GM23248 (cell line): ENCODE measurements at regions not wholly inside any gene's neighbourhood (a gene's known extent, or its start where the extent isn't known, plus 50 kb on each side); places are given as distances from the start of the nearest gene placed in this dataset.
"Not testable (repeated sequence)": the region's sequence is repeated elsewhere in the genome, so short reads cannot be mapped to it uniquely, and the experiment has no call there.

Source experiments
- DNase-seq: peaks from one replicate; pipeline ENCODE4 v3.0.0-alpha.2; 2015
- H2AFZ ChIP-seq: fragments of 200-600 bp; sonication (generic); 2 replicates; pipeline ENCODE4 v1.6.1; 2016; ENCODE audit warnings: antibody characterized with exemption
- H3F3A ChIP-seq: fragments of 200-600 bp; sonication (generic); 2 replicates; pipeline ENCODE4 v1.6.1; 2016; ENCODE audit warnings: mild to moderate bottlenecking, antibody characterized with exemption, mixed run types; ENCODE audit not compliant: insufficient read depth
- H3K27ac ChIP-seq: fragments of 200-600 bp; sonication (generic); 2 replicates; pipeline ENCODE4 v1.5.1; 2016; ENCODE audit warnings: mild to moderate bottlenecking
- H3K27me3 ChIP-seq: fragments of 200-600 bp; sonication (generic); replicated peaks from 2 replicates; pipeline ENCODE4 v1.6.1; 2016; ENCODE audit warnings: mild to moderate bottlenecking; ENCODE audit not compliant: insufficient read depth
- H3K36me3 ChIP-seq: fragments of 200-600 bp; sonication (generic); 2 replicates; pipeline ENCODE4 v1.6.1; 2016; ENCODE audit warnings: low read depth, mild to moderate bottlenecking
- H3K4me1 ChIP-seq: fragments of 200-600 bp; sonication (generic); 2 replicates; pipeline ENCODE4 v1.6.1; 2016; ENCODE audit warnings: mild to moderate bottlenecking; ENCODE audit not compliant: insufficient read depth
- H3K4me2 ChIP-seq: fragments of 200-600 bp; sonication (generic); one replicate; pipeline ENCODE4 v1.6.1; 2016; ENCODE audit warnings: mild to moderate bottlenecking; ENCODE audit not compliant: unreplicated experiment
- H3K4me3 ChIP-seq: fragments of 200-600 bp; sonication (generic); 2 replicates; pipeline ENCODE4 v1.5.1; 2016; ENCODE audit warnings: mild to moderate bottlenecking
- H3K79me2 ChIP-seq: fragments of 200-600 bp; sonication (generic); 2 replicates; pipeline ENCODE4 v1.6.1; 2016; ENCODE audit warnings: mild to moderate bottlenecking; ENCODE audit not compliant: insufficient read depth
- H3K9ac ChIP-seq: fragments of 200-600 bp; sonication (generic); 2 replicates; pipeline ENCODE4 v1.6.1; 2016; ENCODE audit warnings: mild to moderate bottlenecking
- H3K9me2 ChIP-seq: fragments of 200-600 bp; sonication (generic); 2 replicates; pipeline ENCODE4 v1.6.1; 2016; ENCODE audit warnings: mixed run types, mild to moderate bottlenecking, moderate library complexity; ENCODE audit not compliant: insufficient read depth
- H3K9me3 ChIP-seq: fragments of 200-600 bp; sonication (generic); one replicate; pipeline ENCODE4 v1.6.1; 2017; ENCODE audit warnings: low read depth
- H4K20me1 ChIP-seq: fragments of 200-600 bp; sonication (generic); 2 replicates; pipeline ENCODE4 v1.6.0; 2016; ENCODE audit not compliant: insufficient read depth
- EZH2 ChIP-seq: fragments of 200-600 bp; sonication (generic); IDR thresholded peaks from 2 replicates; pipeline ENCODE4 v1.6.1; 2018; ENCODE audit warnings: antibody characterized with exemption, mild to moderate bottlenecking; ENCODE audit not compliant: insufficient read depth, poor library complexity, severe bottlenecking
- EZH2phosphoT487 ChIP-seq: fragments of 200-600 bp; sonication (generic); IDR thresholded peaks from 2 replicates; pipeline ENCODE4 v1.6.1; 2018; ENCODE audit warnings: antibody characterized with exemption, moderate library complexity, mild to moderate bottlenecking, low read depth; ENCODE audit not compliant: insufficient read depth
- WGBS, 2 experiments: methylation state at CpG; one replicate each; pipeline ENCODE4 v1.1.6; 2015 to 2017; ENCODE audit warnings: low lambda C conversion rate in 2 of 2, low coverage in 1 of 2; ENCODE audit errors: missing lambda C conversion rate in 2 of 2; 5-methylcytosine and 5-hydroxymethylcytosine counted together
- in situ Hi-C: fragments of 300-500 bp; cut with MboI; formaldehyde crosslinking; loops from 2 replicates; pipeline ENCODE4 v1.15.0; 2020

DNA sequence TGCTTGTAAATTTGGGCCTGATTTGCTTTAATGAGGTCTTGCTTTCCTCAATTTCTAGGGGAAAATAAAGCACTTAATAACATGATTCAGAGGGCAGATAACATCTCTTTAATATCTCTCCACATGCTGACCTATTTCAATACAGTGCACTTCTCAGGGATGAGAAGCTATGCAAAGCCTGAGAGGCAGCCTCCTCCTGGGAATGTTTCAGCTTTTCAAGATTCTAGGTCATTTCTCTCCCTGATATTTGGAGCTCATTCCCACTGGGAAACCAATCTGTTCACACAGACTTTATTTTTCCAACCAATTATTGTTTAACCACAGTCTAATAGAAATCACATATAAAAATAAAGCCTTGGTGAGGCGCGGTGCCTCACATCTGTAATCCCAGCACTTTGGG lies 67.0 kb upstream of the LSAMP start:
- WGBS, 2 experiments: 87 to 90% methylated on average over 2 of the region's 2 CpGs
- no peaks in the 10 kb centered on the region for H3K36me3 ChIP-seq
- no peak for DNase-seq
- in situ Hi-C loops: no loop called here
- TF ChIP-seq EZH2: no peak
- no peak for TF ChIP-seq EZH2phosphoT487
- H3K79me2 ChIP-seq: no peaks in the 10 kb centered on the region
- no peak overlapping the region for H3K4me3 ChIP-seq
- H3K9me2 ChIP-seq: no peaks in the 10 kb centered on the region
- H3K4me1 ChIP-seq: no peaks in the 10 kb centered on the region
- H3F3A ChIP-seq: no peaks in the 10 kb centered on the region
- H2AFZ ChIP-seq: no peak overlapping the region
- no peak overlapping the region for H3K27ac ChIP-seq
- no peaks in the 10 kb centered on the region for H4K20me1 ChIP-seq
- H3K27me3 ChIP-seq: no peaks in the 10 kb centered on the region
- no peak overlapping the region for H3K9ac ChIP-seq
- H3K4me2 ChIP-seq: no peak overlapping the region
- no peaks in the 10 kb centered on the region for H3K9me3 ChIP-seq

DNA sequence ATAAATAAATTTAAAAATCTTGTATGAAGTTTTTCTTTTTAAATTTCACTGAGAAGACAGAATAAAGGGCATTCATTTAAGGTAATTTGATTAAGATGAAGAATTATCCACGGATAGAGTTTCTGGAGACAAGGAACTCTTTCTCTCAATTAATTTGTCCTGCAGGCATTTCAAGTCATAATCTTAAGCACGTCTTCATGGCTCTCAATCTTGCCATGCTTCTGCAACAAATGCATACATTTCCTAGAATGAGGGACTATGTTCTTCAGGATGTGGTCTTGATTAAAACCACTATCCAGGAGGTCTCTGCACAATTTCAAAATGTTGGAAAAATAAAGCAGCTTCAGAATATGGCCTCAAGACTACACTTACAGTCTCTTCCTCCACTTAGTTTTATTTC lies 67.6 kb upstream of the LSAMP start:
- Histone ChIP-seq H3K27me3 (no peaks in the 10 kb centered on the region), H2AFZ (no peak overlapping the region), H3K4me2 (no peak overlapping the region), H3F3A (no peaks in the 10 kb centered on the region), H3K36me3 (no peaks in the 10 kb centered on the region), H3K79me2 (no peaks in the 10 kb centered on the region), H3K9ac (no peak overlapping the region), H3K9me3 (no peaks in the 10 kb centered on the region), H3K27ac (no peak overlapping the region), H4K20me1 (no peaks in the 10 kb centered on the region), H3K4me1 (no peaks in the 10 kb centered on the region), H3K4me3 (no peak overlapping the region), H3K9me2 (no peaks in the 10 kb centered on the region)
- DNase-seq: no peak
- in situ Hi-C loops: no loop called here
- TF ChIP-seq EZH2phosphoT487: no peak
- no peak for TF ChIP-seq EZH2
- 27 to 29% methylated on average over 2 of the region's 2 CpGs for WGBS, 2 experiments

DNA sequence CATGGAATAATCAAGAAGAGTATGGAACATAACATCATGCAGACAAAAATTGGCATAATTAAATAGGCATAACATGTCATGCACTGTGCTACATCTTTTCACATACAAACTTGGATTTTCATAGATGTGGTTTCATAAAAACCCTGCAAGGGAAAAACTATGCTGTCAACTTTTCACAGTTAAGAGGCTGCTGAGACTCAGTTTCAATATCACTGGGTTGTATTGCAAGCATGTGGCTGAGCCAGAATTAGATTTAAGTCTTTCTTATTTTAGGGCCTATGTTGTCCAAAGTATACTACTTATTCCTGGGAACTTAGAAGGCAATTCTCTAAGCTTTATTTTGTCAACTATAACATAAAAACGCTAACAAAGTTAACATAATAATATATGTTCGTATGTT lies 70.7 kb upstream of the LSAMP start:
- Histone ChIP-seq H3K9me3 (no peaks in the 10 kb centered on the region), H3K4me3 (no peak overlapping the region), H3K27me3 (no peaks in the 10 kb centered on the region), H3K79me2 (no peaks in the 10 kb centered on the region), H3F3A (no peaks in the 10 kb centered on the region), H3K4me2 (no peak overlapping the region), H3K9ac (no peak overlapping the region), H4K20me1 (no peaks in the 10 kb centered on the region), H2AFZ (no peak overlapping the region), H3K27ac (no peak overlapping the region), H3K36me3 (no peaks in the 10 kb centered on the region), H3K9me2 (no peaks in the 10 kb centered on the region), H3K4me1 (no peaks in the 10 kb centered on the region)
- DNase-seq: no peak
- TF ChIP-seq EZH2phosphoT487: no peak
- no peak for TF ChIP-seq EZH2
- in situ Hi-C loops: no loop called here
- 48 to 50% methylated on average over 2 of the region's 2 CpGs for WGBS, 2 experiments

DNA sequence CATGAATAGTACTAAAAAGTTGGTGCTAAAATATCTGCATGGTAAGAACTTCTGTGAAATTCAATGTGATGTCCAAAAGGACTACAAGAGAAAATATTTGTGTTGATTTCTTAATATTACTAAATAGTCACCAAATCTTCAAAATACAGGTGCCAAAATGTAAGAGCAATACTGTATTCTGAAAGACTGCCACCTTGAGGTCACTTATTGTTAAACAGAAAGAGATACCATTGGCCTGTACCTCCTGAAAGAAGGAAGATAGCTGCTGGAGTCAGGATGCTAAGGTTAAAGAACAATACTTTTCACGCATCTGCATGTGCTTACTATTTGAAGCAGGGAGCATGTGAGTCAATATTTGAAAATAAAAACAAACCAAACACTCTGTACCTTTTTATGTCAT lies 72.0 kb upstream of the LSAMP start:
- Histone ChIP-seq H3K9ac (no peak overlapping the region), H3K9me3 (no peaks in the 10 kb centered on the region), H3K4me2 (no peak overlapping the region), H3K4me3 (no peak overlapping the region), H3K27me3 (no peaks in the 10 kb centered on the region), H4K20me1 (no peaks in the 10 kb centered on the region), H3F3A (no peaks in the 10 kb centered on the region), H3K36me3 (no peaks in the 10 kb centered on the region), H3K79me2 (no peaks in the 10 kb centered on the region), H3K9me2 (no peaks in the 10 kb centered on the region), H2AFZ (no peak overlapping the region), H3K27ac (no peak overlapping the region), H3K4me1 (no peaks in the 10 kb centered on the region)
- in situ Hi-C loops: no loop called here
- 33 to 41% methylated on average over 1 of the region's 1 CpG for WGBS, 2 experiments
- peak; percentile 33 for DNase-seq
- TF ChIP-seq EZH2 (no peak), EZH2phosphoT487 (no peak)

DNA sequence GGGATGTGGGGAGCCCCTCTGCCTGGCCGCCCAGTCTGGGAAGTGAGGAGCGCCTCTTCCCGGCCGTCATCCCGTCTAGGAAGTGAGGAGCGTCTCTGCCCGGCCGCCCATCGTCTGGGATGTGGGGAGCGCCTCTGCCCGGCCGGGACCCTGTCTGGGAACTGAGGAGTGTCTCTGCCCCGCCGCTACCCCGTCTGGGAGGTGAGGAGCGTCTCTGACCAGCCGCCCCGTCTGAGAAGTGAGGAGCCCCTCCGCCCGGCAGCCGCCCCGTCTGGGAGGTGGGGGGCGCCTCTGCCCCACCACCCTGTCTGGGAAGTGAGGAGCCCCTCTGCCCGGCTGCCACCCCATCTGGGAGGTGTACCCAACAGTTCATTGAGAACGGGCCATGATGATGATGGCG lies 73.8 kb upstream of the LSAMP start:
- DNase-seq, H3K4me1 ChIP-seq, H3K36me3 ChIP-seq, H3F3A ChIP-seq, H3K27me3 ChIP-seq, H3K79me2 ChIP-seq, H3K4me2 ChIP-seq, in situ Hi-C loops, H3K9ac ChIP-seq, H4K20me1 ChIP-seq, H3K4me3 ChIP-seq, H3K9me3 ChIP-seq, H3K27ac ChIP-seq, H3K9me2 ChIP-seq, H2AFZ ChIP-seq: not testable (repeated sequence)
- WGBS, 2 experiments: 68 to 86% methylated on average over 3 to 26 of the region's 26 CpGs

DNA sequence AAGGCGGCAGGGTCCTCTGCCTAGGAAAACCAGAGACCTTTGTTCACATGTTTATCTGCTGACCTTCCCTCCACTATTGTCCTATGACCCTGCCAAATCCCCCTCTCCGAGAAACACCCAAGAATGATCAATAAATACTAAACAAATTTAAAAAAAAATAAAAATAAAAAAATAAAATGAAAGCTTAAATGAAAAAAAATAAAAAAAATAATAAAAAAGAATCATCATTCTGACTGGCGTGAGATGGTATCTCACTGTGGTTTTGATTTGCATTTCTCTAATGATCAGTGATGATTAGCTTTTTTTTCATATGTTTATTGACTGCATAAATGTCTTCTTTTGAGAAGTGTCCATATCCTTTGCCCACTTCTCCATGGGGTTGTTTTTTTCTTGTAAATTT lies 74.5 kb upstream of the LSAMP start:
- H3K9me2 ChIP-seq, in situ Hi-C loops, H3K4me1 ChIP-seq, H2AFZ ChIP-seq, H3K27ac ChIP-seq, H3F3A ChIP-seq, H3K9me3 ChIP-seq, DNase-seq, H4K20me1 ChIP-seq, H3K79me2 ChIP-seq, H3K9ac ChIP-seq, H3K4me2 ChIP-seq, H3K4me3 ChIP-seq, H3K27me3 ChIP-seq, H3K36me3 ChIP-seq: not testable (repeated sequence)
- 59 to 68% methylated on average over 3 of the region's 3 CpGs for WGBS, 2 experiments
